CD14-positive monocyte (primary cell): ENCODE measurements at regions not wholly inside any gene's neighbourhood (a gene's known extent, or its start where the extent isn't known, plus 50 kb on each side); places are given as distances from the start of the nearest gene placed in this dataset.
A peak's percentile ranks its signal among the peaks of the same experiment; 100 is the strongest.
"Not testable (repeated sequence)": the region's sequence is repeated elsewhere in the genome, so short reads cannot be mapped to it uniquely, and the experiment has no call there.

ENCODE experiments used
- DNase-seq, 3 donors: peaks; one replicate each; pipeline ENCODE4 v3.0.0-alpha.2; 2011 to 2022
- H2AFZ ChIP-seq: 2 replicates; pipeline ENCODE4 v1.6.0; 2012; ENCODE audit warnings: mild to moderate bottlenecking, low read depth, low read length, inconsistent platforms; ENCODE audit not compliant: insufficient read depth, poor library complexity, severe bottlenecking
- H3K27ac ChIP-seq, 2 donors: 1 replicate in 1 of 2; 2 replicates in 1 of 2; pipeline ENCODE4 v1.5.1; 2012 to 2013; ENCODE audit warnings: low read length in 2 of 2, control low read depth in 1 of 2, inconsistent platforms in 1 of 2, low read depth in 1 of 2, mild to moderate bottlenecking in 1 of 2
- H3K27me3 ChIP-seq, 2 donors: one replicate each; pipeline versions ENCODE4 v1.6.0 to v1.6.1; 2011 to 2013; ENCODE audit warnings: low read length in 2 of 2; ENCODE audit not compliant: control insufficient read depth in 2 of 2, insufficient read depth in 2 of 2
- H3K36me3 ChIP-seq, 2 donors: replicated peaks in 1 of 2; 1 replicate in 1 of 2; 2 replicates in 1 of 2; pipeline versions ENCODE4 v1.5.1 to v1.6.1; 2012 to 2013; ENCODE audit warnings: low read length in 2 of 2, control low read depth in 1 of 2, inconsistent platforms in 1 of 2, mild to moderate bottlenecking in 1 of 2; ENCODE audit not compliant: insufficient read depth in 2 of 2, control insufficient read depth in 1 of 2
- H3K4me1 ChIP-seq, 2 donors: 1 replicate in 1 of 2; 2 replicates in 1 of 2; pipeline versions ENCODE4 v1.5.1 to v1.6.1; 2012 to 2013; ENCODE audit warnings: low read length in 2 of 2, control low read depth in 1 of 2, inconsistent platforms in 1 of 2, mild to moderate bottlenecking in 1 of 2, moderate library complexity in 1 of 2; ENCODE audit not compliant: insufficient read depth in 2 of 2, control insufficient read depth in 1 of 2
- H3K4me2 ChIP-seq: replicated peaks from 2 replicates; pipeline ENCODE3; 2012; ENCODE audit warnings: low read length, moderate library complexity, mild to moderate bottlenecking; ENCODE audit not compliant: poor library complexity, severe bottlenecking; ENCODE audit errors: extremely low read depth
- H3K4me3 ChIP-seq, 3 experiments: fragments of 200-600 bp in 1 of 3; sonication (generic) in 1 of 3; replicated peaks in 1 of 3; 1 replicate in 2 of 3; 2 replicates in 1 of 3; pipeline ENCODE4 v1.5.1; 2011 to 2013; ENCODE audit warnings: low read length in 3 of 3, mild to moderate bottlenecking in 3 of 3, control low read depth in 2 of 3, low read depth in 2 of 3, inconsistent platforms in 1 of 3, moderate library complexity in 1 of 3
- H3K79me2 ChIP-seq: 2 replicates; pipeline ENCODE4 v1.6.0; 2012; ENCODE audit warnings: mild to moderate bottlenecking, control low read depth, inconsistent platforms, low read length, moderate library complexity; ENCODE audit not compliant: insufficient read depth
- H3K9ac ChIP-seq: 2 replicates; pipeline ENCODE4 v1.6.0; 2017; ENCODE audit warnings: low read length, mild to moderate bottlenecking; ENCODE audit not compliant: insufficient read depth, poor library complexity, severe bottlenecking
- H3K9me3 ChIP-seq, 2 donors: replicated peaks in 1 of 2; 1 replicate in 1 of 2; 2 replicates in 1 of 2; pipeline versions ENCODE4 v1.5.1 to v1.6.1; 2012 to 2013; ENCODE audit warnings: low read length in 2 of 2, control low read depth in 1 of 2; ENCODE audit not compliant: control insufficient read depth in 1 of 2, insufficient read depth in 1 of 2
- H4K20me1 ChIP-seq: 2 replicates; pipeline ENCODE4 v1.6.0; 2012; ENCODE audit warnings: mild to moderate bottlenecking, low read length, control low read depth, moderate library complexity; ENCODE audit not compliant: insufficient read depth
- H3K27ac Mint-ChIP-seq, 7 donors: one replicate each; pipeline ENCODE4 v1.8.0; 2020; ENCODE audit warnings: mild to moderate bottlenecking in 7 of 7, mixed read lengths in 7 of 7, moderate library complexity in 6 of 7, inconsistent platforms in 2 of 7
- H3K27me3 Mint-ChIP-seq, 3 donors: one replicate each; pipeline ENCODE4 v1.8.0; 2021 to 2022; ENCODE audit warnings: low read depth in 3 of 3, mild to moderate bottlenecking in 3 of 3, mixed read lengths in 3 of 3, moderate library complexity in 3 of 3, inconsistent platforms in 1 of 3
- H3K36me3 Mint-ChIP-seq, 2 donors: one replicate each; pipeline ENCODE4 v1.8.0; 2020; ENCODE audit warnings: mixed read lengths in 2 of 2, inconsistent platforms in 1 of 2, mild to moderate bottlenecking in 1 of 2
- H3K4me1 Mint-ChIP-seq: one replicate; pipeline ENCODE4 v1.8.0; 2020; ENCODE audit warnings: mild to moderate bottlenecking, mixed read lengths
- H3K4me3 Mint-ChIP-seq, 2 donors: one replicate each; pipeline ENCODE4 v1.8.0; 2020; ENCODE audit warnings: mild to moderate bottlenecking in 2 of 2, mixed read lengths in 2 of 2, moderate library complexity in 1 of 2
- H3K9me3 Mint-ChIP-seq, 7 donors: one replicate each; pipeline ENCODE4 v1.8.0; 2020 to 2022; ENCODE audit warnings: mixed read lengths in 7 of 7, mild to moderate bottlenecking in 6 of 7, moderate library complexity in 6 of 7, inconsistent platforms in 2 of 7
- CTCF ChIP-seq: fragments of 200-600 bp; IDR thresholded peaks from one replicate; pipeline ENCODE4 v1.8.0; 2022; ENCODE audit warnings: antibody characterized with exemption, mild to moderate bottlenecking
- WGBS: methylation state at CpG from one replicate; pipeline ENCODE4 v1.1.5; 2013; ENCODE audit warnings: missing lambda C conversion rate; ENCODE audit not compliant: insufficient coverage; 5-methylcytosine and 5-hydroxymethylcytosine counted together
- intact Hi-C, 2 donors: fragments of 100-400 bp; cut with micrococcal nuclease; formaldehyde crosslinking; loops; one replicate each; pipeline versions ENCODE4 v1.15.0 to v1.15.1; 2023

GRCh38 chr21:10270211-10270610 is 251.2 kb upstream of the TPTE start:
- H3K9ac ChIP-seq, H3K79me2 ChIP-seq, H3K4me1 Mint-ChIP-seq, H3K4me2 ChIP-seq, H3K27me3 Mint-ChIP-seq, H3K36me3 ChIP-seq, H3K36me3 Mint-ChIP-seq, H3K27ac ChIP-seq, intact Hi-C loops, H3K27ac Mint-ChIP-seq, H3K4me3 Mint-ChIP-seq, H3K4me1 ChIP-seq, H2AFZ ChIP-seq, H3K27me3 ChIP-seq, H3K4me3 ChIP-seq, H4K20me1 ChIP-seq: not testable (repeated sequence)
- 52% methylated on average over 3 of the region's 5 CpGs for WGBS
- DNase-seq, result peak in 2 of 3 donors; percentile 7 to 10
- H3K9me3 Mint-ChIP-seq, result peaks cover 6 to 16% (median 13%) of the 10 kb centered on the region in 7 donors
- H3K9me3 ChIP-seq, result peaks cover 11 to 21% of the 10 kb centered on the region in 2 donors

GRCh38 chr21:10271666-10272207 is 249.6 kb upstream of the TPTE start:
- H3K27ac ChIP-seq, H3K27me3 Mint-ChIP-seq, H3K4me1 Mint-ChIP-seq, H3K27me3 ChIP-seq, H3K27ac Mint-ChIP-seq, H3K4me2 ChIP-seq, H3K9ac ChIP-seq, H3K36me3 Mint-ChIP-seq, intact Hi-C loops, H3K4me3 ChIP-seq, H3K36me3 ChIP-seq, H3K4me3 Mint-ChIP-seq, H2AFZ ChIP-seq, H3K79me2 ChIP-seq, H4K20me1 ChIP-seq, H3K4me1 ChIP-seq: not testable (repeated sequence)
- DNase-seq, result peak in 1 of 3 donors; percentile 0
- WGBS, result 88% methylated on average over 2 of the region's 4 CpGs
- H3K9me3 Mint-ChIP-seq, result peaks cover 6 to 16% (median 13%) of the 10 kb centered on the region in 7 donors
- H3K9me3 ChIP-seq, result peaks cover 11 to 21% of the 10 kb centered on the region in 2 donors

GRCh38 chr21:10272216-10272615 is 249.2 kb upstream of the TPTE start:
- Mint-ChIP-seq H3K36me3 (no peaks in the 10 kb centered on the region), H3K9me3 (peaks cover 6 to 16% (median 13%) of the 10 kb centered on the region in 7 donors), H3K27me3 (no peaks in the 10 kb centered on the region), H3K4me3 (no peak overlapping the region), H3K4me1 (no peaks in the 10 kb centered on the region), H3K27ac (no peak overlapping the region)
- H4K20me1 ChIP-seq, result no peaks in the 10 kb centered on the region
- no peaks in the 10 kb centered on the region for H3K79me2 ChIP-seq
- no peaks in the 10 kb centered on the region for H3K36me3 ChIP-seq
- no peaks in the 10 kb centered on the region for H3K27me3 ChIP-seq
- 78% methylated on average over 2 of the region's 5 CpGs for WGBS
- peaks cover 11 to 21% of the 10 kb centered on the region in 2 donors for H3K9me3 ChIP-seq
- H3K4me1 ChIP-seq, result no peaks in the 10 kb centered on the region
- intact Hi-C loops, result no loop called here
- H3K27ac ChIP-seq, result no peak overlapping the region
- DNase-seq, result peak in 2 of 3 donors; percentile 7 to 12
- no peak for TF ChIP-seq CTCF
- H2AFZ ChIP-seq, result no peak overlapping the region
- H3K4me2 ChIP-seq, result no peak overlapping the region
- H3K4me3 ChIP-seq, result no peak overlapping the region
- no peak overlapping the region for H3K9ac ChIP-seq
